ENCODE measurements at regions not wholly inside any gene's neighbourhood (a gene's known extent, or its start where the extent isn't known, plus 50 kb on each side); places are given as distances from the start of the nearest gene placed in this dataset.
A peak's percentile ranks its signal among the peaks of the same experiment; 100 is the strongest.

- H3K27ac ChIP-seq (ENCODE audit: low read depth) = no peak overlapping the region
- no peak overlapping the region for H3K4me3 ChIP-seq
- no peak for DNase-seq (ENCODE audit: low spot score)
- no peak overlapping the region for H3K27ac Mint-ChIP-seq
- no peaks in the 10 kb centered on the region for H3K27me3 ChIP-seq (ENCODE audit: insufficient read depth)
- ATAC-seq = no peak
- H3K27me3 Mint-ChIP-seq (ENCODE audit: insufficient read depth, low read depth, poor library complexity) = no peaks in the 10 kb centered on the region
- no peaks in the 10 kb centered on the region for H3F3A ChIP-seq (replicated peaks; ENCODE audit: low read depth)
- peaks cover 6% of the 10 kb centered on the region; the same call in 2 of the 3 replicates for H3K4me1 Mint-ChIP-seq
- no peak overlapping the region for H3K4me3 Mint-ChIP-seq
- H3K4me1 ChIP-seq (ENCODE audit: insufficient read depth) = no peaks in the 10 kb centered on the region
- peak in 1 of 2 experiments; percentile 44; a peak in 2 of 4 replicates for TF ChIP-seq CTCF (conservative IDR thresholded peaks at IDR 0.05; ENCODE audit: low read depth in 2 of 2)
- TF ChIP-seq JUNB (IDR thresholded peaks at IDR 0.05; ENCODE audit: unreplicated experiment) = no peak
- H3K9me2 ChIP-seq (ENCODE audit: insufficient read depth) = no peaks in the 10 kb centered on the region
- H2AFZ ChIP-seq = peak overlapping the region; percentile 39; the same call in 1 of the 2 replicates
- H3K36me3 ChIP-seq (ENCODE audit: insufficient read depth) = no peaks in the 10 kb centered on the region
- H3K4me2 ChIP-seq = no peak overlapping the region
- no peaks in the 10 kb centered on the region for H4K20me1 ChIP-seq (replicated peaks; ENCODE audit: insufficient read depth)
- H3K79me2 ChIP-seq (replicated peaks; ENCODE audit: insufficient read depth) = no peaks in the 10 kb centered on the region
- H3K36me3 Mint-ChIP-seq (ENCODE audit: low read depth) = 0 out of 3 replicates have a peak, but pooled peaks cover 3% of the 10 kb centered on the region
- H3K9me3 Mint-ChIP-seq = peaks cover 11% of the 10 kb centered on the region
Measured at GRCh38 chr5:4643960-4644359, 496.2 kb upstream of the ADAMTS16 start.

- no peaks in the 10 kb centered on the region for H4K20me1 ChIP-seq (replicated peaks; ENCODE audit: insufficient read depth)
- H3F3A ChIP-seq (replicated peaks; ENCODE audit: low read depth) = no peaks in the 10 kb centered on the region
- Mint-ChIP-seq H3K27me3 (ENCODE audit: insufficient read depth, low read depth, poor library complexity) (no peaks in the 10 kb centered on the region), H3K4me1 (peaks cover 2% of the 10 kb centered on the region; the same call in 1 of the 3 replicates), H3K9me3 (peaks cover 11% of the 10 kb centered on the region), H3K27ac (no peak overlapping the region), H3K36me3 (ENCODE audit: low read depth) (0 out of 3 replicates have a peak, but pooled peaks cover 3% of the 10 kb centered on the region), H3K4me3 (no peak overlapping the region)
- DNase-seq (ENCODE audit: low spot score) (no peak), ATAC-seq (no peak)
- no peaks in the 10 kb centered on the region for H3K4me1 ChIP-seq (ENCODE audit: insufficient read depth)
- no peaks in the 10 kb centered on the region for H3K36me3 ChIP-seq (ENCODE audit: insufficient read depth)
- no peak overlapping the region for H3K4me3 ChIP-seq
- no peaks in the 10 kb centered on the region for H3K27me3 ChIP-seq (ENCODE audit: insufficient read depth)
- no peak overlapping the region for H3K27ac ChIP-seq (ENCODE audit: low read depth)
- no peaks in the 10 kb centered on the region for H3K79me2 ChIP-seq (replicated peaks; ENCODE audit: insufficient read depth)
- H2AFZ ChIP-seq = no peak overlapping the region
- no peak overlapping the region for H3K4me2 ChIP-seq
- no peaks in the 10 kb centered on the region for H3K9me2 ChIP-seq (ENCODE audit: insufficient read depth)
- no peak for TF ChIP-seq NANOG (IDR thresholded peaks at IDR 0.05; ENCODE audit: borderline replicate concordance)
- no peak for TF ChIP-seq JUNB (IDR thresholded peaks at IDR 0.05; ENCODE audit: unreplicated experiment)
- no peak for TF ChIP-seq ZNF462 (CRISPR knock-in tag; IDR thresholded peaks at IDR 0.05)
- TF ChIP-seq EZH2 (IDR thresholded peaks at IDR 0.05; ENCODE audit: low read depth, unreplicated experiment) = no peak
- TF ChIP-seq REST (IDR thresholded peaks at IDR 0.05; ENCODE audit: unreplicated experiment) = no peak
- no peak for TF ChIP-seq CTCF (conservative IDR thresholded peaks at IDR 0.05; ENCODE audit: low read depth in 2 of 2)
Measured at GRCh38 chr5:4646715-4647375, 493.3 kb upstream of the ADAMTS16 start.

Measured in GM23338 (cell line).